Inflammatory macrophage treated with lipopolysaccharide for 4 hours (primary cell): ENCODE measurements at regions not wholly inside any gene's neighbourhood (a gene's known extent, or its start where the extent isn't known, plus 50 kb on each side); places are given as distances from the start of the nearest gene placed in this dataset.

ENCODE experiments used
- DNase-seq: peaks from one replicate; pipeline ENCODE4 v3.0.0-alpha.2; 2020

DNA sequence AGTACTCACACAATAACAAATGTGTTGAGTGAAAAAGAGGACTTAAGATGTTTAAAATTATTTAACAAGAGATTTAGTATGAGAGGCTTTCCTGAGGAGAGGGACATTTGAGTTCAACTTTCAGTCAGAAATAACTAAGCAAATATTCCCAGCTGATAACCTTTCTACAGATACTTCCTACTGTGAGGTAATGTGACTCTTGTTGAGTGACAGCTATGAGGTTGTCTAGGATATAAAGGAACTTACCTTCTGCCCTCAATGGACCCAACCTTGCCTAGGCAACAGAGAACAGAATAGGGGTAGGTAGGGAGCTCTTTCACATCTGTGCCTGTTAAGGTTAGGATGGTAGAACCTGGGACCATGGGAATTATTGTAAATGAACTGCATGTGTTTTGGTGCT lies 54.7 kb downstream of the GLUD2 start:
- DNase-seq, result no peak

DNA sequence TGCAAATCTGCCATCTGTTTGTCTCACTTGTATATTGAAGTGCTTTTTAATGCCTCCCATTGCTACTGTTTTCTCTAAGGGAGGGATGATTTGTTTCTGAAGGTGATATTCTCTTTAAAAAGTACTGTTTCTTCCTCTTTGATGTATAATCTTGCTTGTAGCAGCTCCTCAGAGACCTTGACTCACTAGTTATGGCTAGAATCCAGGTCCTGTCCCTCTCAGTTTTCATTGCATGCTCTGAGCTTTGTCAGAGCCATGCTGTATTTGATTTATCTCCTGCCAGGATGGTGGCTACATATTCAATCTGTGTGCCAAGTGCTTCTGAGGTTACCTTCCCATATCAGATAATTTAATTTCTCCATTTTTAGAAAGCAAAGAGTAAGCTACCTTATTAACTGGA lies 56.0 kb downstream of the GLUD2 start:
- peak; percentile 0 for DNase-seq

DNA sequence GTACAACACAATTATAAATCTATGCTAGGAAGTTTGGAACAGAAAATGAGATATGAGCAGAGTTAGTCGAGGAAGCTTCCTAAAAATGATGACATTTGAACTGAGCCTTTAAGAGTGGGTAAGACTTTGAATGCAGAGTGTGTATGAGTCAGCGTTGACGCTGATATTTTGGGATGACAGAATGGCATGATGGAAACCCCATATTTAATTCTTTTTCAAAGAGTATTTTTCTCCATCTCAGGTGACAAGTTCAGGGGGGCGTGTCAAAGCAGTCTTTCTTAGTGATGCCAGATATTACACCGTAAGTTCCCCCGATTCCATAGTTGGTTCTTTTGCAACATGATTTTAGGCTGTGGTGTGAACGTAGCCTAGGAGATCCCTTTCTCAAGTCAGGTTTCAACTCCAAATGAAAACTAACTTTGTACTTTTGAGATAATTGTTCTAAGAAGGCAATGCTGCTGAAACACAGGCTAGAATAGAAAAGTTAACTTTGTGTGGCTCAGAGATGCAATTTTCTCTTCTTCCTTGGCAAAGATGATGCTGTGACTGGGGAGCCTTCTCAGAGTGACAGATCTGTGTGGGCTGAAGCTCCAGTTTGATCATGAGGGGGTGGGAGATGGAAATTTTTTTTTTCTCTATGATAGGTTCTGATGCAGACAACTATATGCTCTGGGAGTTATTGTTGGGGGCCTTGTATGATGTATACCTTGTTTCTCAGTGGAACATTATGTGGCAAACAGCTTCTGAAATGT lies 59.2 kb downstream of the GLUD2 start:
- no peak for DNase-seq

DNA sequence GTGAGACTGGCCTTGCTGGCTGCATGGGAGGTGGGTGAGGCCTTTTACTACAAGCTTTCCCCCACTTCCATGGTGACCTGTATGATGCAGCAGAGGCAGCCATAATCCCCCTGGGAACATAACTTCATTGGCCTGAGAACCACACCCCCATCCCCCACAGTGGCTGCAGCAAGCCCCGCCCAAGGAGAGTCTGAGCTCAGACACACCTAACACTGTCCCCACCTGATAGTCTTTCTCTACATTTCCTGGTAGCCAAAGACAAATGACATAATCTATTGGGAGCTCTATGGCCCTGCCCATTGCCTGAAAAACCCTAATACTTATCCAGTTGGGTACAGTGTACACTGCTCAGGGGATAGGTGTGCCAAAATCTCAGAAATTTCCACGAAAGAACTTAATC lies 62.6 kb downstream of the GLUD2 start:
- no peak for DNase-seq

DNA sequence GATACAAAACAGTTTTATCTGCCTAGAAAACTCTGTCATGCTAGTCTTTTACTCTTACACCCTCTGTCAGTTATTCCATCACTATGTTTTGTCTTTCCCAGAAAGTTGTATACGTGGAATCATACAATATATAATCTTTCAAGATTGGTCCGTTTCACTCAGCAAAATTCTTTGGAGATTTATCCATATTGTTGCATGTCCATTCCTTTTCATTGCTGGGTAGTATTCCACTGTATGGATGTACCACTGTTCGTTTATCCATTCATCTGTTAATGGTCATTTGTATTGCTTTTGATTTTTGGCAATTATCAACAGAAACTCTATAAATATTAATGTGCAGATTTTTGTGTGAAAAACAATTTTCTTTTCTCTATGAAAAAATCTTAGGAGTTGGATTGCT lies 63.1 kb downstream of the GLUD2 start:
- DNase-seq, result no peak

DNA sequence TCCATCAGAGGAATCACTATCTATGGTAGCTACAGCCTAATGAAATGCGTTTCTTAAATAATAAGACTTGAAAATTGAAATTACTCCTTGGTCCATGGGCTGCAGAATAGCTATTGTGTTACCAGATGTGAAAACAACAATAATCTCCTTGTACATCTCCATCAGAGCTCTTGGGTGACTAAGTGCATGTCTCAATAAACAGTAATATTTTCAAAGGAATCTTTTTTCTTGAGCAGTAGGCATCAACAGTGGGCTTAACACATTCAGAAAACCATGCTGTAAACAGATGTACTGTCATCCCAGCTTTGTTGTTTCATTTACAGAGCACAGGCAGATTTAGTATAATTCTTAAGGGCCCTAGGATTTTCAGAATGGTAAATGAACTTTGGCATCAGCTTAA lies 67.3 kb downstream of the GLUD2 start:
- no peak for DNase-seq

DNA sequence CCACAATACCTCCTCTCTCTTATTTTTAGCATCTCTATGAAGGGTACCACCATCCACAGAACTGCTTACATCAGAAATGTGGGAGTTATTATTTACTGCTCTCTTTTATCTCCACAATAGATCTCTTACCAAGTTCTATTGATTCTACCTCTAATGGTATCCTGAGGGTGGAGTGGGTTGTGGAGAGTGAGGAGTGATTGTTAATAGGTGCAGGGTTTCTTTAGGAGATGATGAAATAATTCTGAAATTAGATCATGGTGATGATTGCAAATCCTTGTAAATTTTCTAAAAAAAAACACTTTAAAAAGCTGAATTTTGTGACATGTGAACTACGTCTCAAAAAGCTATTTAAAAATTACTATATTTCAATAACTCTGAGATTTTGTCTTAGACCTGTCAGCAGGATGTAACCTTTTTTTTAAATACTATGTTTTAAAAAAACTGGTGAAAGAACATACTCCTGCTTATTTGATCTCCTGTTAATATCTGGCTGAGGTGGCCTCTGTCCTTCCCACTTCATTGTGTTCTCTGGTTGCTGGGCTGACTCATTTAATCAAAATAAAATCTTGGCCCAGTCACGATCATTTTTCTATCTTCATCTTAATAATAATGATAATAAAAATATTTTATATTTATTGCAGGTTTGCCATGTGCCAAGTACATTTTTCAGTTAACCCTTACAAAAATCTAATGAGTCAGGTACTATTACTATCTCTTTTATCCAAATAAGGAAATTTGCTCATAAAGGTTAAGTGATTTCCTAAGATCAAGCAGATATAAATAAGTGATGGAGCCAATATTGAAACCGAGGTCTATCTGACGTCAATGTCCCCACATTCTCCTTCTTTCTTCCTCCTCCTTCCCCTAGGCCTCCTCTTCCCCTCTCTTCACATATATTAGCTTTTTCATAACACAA lies 73.5 kb downstream of the GLUD2 start:
- no peak for DNase-seq

DNA sequence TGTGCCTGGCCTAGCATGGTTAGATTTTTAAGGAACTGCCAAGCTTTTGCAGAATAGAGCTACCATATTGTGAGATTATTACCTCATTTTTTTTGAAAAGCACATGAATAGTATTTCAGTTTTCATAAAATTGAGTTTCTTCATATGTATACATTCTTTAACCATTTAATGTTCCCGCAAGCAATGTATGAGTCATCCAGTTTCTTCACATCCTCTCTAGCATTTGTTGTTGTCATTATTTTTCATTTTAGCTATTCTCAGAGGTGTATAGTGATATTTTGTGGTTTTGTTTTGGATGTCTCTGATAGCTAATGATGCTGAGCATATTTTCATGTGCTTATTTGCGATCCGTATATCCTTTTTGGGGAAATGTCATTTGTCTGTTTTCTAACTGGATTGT lies 74.9 kb downstream of the GLUD2 start:
- DNase-seq, result no peak

DNA sequence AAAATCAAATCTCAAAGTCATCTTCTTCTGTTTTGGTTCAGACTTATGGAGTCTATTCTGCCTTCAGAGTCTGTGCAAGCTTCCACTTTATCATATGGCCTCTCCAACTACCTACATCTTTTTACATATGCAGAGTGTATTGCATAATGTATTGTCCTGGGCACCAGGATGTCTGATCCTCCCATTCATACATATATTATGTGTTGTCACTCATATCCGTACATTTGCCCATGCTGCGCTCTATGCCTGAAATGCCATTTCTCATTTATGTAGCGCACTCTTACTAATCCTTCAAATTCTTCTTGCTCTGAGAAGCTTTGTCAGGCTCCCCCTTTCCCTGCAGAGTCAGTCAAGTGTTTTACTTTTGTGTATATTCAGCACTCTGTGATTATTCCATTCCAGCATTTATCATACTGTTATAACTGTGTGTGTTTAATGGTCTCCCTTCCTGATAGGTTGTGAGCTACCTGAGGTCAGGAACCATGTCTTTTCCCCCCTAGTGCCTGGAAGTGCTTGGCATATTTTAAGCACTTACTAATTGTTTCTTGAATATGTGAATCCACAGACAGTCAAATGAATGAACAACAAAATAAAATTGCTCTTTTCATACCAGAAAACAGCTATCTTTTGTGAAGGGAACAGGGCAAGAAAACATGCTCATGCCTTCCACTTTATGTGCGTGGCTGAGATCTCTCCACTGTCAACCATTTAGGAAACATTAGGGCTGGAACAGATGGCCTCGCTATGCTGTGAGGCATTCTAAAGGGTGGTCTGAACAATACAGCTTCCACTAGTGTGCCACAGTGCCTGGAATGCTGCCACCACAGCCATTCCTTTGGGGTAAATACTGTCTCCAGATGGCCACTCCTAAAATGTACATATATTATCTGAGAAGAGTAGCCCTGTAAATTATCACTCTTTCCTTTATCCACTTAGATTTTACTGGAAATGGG lies 81.8 kb downstream of the GLUD2 start:
- DNase-seq, result no peak

DNA sequence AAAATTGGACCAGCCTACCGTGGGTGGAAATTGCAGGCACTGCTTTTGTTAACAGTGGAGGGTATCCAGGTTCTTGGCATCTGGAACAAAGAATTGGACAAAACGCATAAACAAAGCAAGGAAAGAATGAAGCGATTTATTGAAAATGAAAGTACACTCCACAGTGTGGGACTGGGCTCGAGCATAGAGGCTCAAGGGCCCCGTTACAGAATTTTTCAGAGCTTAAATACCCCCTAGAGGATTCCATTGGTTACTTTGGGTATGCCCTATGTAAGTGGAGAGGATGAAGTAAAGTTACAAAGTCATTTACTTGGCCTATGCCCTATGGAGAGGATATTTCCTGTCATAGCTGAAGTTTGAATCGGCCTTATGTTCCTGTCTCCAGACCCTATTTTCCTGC lies 85.3 kb downstream of the GLUD2 start:
- DNase-seq, result no peak

DNA sequence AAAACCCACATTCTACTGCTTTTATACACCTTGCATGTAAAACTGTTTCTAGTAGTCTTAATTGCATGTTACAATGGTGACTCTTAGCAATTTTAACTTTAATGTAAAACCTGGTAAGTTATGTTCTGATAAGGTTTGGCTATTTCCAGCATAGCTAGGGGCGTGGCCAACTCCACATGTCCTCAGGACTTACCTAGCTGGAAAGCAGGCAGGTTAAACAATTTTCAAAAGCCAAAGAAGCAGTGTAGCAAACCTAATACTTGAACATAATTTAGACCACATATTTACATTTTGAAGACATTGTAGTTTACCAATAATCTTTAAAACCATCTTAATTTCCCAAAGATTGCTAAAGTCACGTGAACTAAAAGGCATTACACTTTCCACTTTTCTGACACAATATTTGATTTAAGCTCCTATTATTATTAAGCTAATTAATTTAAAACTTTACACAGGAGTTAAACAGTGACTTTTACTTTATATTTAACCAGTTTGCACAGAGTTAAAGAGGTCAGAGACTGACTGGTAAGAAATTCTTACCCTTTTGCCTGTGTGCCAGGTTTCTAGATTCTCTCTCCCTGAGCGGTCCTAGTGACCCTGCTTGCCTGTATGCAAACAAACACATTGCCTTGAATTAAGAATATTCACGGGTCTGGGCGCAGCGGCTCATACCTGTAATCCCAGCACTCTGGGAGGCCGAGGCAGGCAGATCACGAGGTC lies 88.2 kb downstream of the GLUD2 start:
- DNase-seq, result no peak

DNA sequence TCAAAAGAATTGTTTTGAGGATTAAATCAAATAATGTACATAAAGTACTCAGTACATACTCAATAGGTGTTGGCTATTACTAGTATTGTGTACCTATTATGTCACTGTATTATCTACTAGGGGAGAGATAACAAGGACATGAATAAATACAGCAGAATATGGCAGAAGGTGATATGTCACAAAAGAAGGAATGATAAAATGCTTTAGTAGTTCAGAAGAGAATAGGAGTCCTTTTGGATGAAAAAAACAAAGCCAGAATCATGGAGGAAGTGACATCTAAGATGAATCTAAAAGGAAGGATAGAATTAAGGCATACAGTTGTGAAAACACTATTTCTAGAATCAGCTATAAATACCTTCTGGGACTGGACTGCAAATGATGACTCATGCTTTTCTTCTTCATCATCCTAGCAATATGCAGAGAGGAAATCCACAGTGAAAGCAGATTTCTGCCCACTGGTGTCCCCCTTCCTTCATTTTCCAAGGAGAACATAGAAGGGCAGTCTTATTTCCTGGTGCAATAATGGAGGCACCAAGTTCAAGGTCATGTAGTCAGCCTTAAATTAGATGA lies 98.7 kb downstream of the GLUD2 start:
- DNase-seq, result no peak

DNA sequence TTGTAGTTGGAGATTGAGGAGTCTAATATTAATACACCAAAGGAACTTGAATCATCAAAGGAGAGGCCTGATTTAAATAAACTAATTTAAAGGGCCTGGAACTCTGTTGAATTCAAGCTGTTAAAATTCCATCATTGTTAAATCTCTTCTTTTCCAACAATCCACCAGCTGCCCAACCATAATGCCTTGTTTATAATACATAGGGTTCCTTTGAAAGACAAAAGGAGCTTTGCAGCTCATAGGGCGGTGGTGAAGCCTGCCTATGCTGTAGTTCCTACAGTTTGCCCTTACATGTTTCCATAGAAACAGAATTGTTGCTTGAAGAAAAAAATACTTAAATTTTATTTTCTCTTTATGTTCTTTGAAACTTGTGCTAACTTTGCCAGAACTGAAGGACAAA lies 102.8 kb downstream of the GLUD2 start:
- no peak for DNase-seq

DNA sequence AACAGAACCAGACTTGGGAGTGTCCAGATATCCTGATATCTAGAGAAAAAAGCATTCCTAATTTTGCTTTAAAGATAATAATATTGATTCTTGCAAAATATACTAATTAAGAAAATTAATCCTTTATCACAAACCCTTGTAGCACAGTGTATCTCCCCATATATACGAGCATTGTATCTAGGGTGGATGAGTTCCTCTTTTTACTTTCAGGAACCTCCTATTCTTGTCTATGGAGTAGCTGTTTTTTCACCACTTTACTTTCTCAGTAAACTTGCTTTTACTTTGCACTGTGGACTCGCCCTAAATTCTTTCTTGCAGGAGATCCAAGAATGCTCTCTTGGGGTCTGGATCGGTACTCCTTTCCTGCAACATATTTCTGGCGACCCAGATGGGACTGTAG lies 103.9 kb downstream of the GLUD2 start:
- DNase-seq, result no peak

DNA sequence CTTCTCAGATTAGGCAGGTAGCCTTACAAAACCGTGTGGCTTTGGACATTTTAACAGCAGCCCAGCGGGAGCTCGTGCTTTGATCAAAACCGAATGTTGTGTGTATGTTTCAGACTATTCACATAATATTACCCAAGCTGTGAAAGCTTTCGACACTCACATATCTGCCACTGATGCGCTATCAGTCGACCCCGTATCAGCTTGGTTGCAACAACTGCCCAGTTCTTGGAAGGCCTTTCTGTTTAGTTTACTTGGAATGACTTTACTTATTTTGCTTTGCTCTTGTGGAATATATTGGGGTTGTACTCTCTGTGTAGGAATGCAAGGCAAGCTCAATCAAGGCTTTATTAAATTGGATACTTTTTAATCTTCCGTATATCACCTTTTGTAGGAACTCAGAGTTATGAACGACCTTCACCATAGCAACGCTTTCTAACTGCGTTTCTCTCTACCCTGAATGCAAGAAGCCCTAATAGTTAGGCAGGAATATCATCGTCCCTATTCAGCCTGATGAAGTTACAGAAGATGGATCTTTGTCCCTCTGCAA lies 107.5 kb downstream of the GLUD2 start:
- no peak for DNase-seq

DNA sequence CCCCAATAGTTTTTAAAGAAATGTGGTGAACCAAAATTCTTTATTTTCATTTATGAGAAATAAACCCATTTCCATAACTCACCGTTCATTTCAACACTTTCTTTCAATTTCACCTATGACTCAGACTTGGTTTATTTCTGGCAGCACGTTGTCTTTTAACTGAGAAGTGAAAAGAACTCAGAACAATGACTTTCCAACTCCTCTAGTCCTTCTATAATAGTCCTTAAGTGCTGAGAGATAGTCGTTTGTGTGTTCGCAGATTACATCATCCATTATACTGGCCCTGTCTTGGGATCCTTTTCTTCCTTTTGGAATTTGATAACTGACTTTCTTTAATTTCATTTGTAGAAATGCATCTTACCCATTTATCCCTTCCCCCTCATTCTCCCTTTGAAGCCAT lies 113.6 kb downstream of the GLUD2 start:
- no peak for DNase-seq

DNA sequence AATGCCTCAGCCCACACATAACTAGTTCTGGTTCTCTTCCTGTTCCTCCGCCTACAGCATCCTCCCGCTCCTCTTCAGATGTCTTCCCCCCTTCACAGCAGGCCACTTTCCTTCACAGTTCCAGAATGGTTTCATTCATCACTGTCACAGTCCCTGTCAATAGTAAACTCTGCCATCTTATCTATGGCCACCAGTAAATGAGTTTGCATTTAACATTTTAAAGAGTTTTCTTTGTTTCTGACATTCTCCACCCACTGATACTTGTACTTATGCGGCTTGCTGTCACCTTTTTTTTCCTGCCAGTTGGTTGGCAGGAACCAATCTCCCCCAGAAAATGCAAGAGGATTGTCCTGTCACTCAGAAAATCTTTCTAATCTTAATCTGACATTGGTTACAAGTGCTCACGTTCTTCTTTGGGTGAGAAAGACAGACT lies 114.1 kb downstream of the GLUD2 start:
- no peak for DNase-seq

DNA sequence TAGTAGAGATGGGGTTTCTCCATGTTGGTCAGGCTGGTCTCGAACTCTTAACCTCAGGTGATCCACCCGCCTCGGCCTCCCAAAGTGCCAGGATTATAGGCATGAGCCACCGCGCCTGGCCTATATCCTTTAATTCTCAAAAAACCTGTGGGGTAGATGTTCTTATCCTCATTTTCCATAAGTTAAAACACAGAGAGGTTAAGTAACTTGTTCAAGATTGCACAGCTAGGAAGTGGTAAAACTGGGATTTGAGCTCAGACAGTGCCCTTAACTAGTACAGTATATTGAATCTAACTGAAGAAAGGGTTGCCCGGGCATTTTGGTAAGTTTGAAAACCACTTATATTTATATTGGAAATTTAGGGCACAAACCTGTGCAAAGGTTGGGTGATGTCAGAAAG lies 116.0 kb downstream of the GLUD2 start:
- DNase-seq, result no peak

DNA sequence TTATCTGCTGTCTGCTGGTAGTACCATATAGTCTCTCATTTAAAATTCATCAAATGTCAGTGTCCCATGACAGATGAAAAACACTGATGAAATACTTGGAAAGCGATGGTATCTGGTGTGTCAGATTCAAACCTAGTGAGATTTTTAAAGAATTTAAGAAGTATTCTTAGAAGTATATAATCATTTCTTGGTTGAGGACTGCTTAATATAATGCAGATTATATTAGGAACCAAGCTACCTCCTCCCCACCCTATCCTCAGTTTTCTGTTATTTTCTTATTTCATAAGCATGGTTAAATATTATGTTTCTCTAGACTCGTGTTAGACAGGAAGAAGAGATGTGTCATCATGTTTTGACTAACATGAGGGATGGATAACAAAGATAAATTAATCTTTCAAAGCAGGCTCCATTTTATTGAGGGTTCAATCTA lies 118.5 kb downstream of the GLUD2 start:
- DNase-seq, result no peak

DNA sequence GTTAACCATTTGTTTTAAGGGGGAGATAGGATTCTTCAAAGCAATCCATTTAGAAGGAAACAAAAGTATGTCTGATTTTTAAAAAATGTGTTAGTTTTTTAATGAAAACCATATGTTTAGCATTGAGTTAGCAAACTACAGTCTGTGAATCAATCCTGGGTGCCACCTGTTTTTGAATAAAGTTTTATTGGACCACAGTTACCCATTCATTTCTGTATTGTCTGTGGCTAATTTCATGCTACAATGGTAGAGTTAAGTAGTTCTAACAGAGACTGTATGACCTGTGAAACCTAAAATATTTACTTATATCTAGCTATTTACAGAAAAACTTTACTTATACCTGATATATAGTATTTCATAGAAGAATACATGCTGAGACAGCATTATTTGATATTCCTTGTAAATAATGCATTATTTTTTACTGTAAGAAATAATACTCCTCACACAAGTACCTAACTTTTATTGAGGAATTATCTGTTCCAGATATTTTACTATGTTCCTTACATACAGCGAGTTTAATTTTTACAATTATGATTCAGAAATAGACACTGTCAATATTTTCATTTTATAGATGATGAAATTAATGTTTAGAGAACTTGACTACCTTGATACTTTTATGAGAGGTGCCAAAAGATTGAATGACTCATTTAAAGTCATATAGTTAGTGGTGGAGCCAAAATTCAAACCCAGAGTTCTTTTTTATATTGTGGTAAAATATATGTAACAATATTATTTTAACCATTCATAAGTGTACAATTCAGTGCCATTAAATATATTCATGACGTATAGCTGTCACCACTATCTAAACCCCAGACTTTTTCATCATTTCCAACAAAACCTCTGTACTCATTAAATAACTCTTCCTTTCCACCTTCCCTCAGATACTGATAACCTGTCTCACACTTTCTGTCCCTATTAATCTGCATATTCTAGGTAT lies 122.0 kb downstream of the GLUD2 start:
- DNase-seq, result no peak

DNA sequence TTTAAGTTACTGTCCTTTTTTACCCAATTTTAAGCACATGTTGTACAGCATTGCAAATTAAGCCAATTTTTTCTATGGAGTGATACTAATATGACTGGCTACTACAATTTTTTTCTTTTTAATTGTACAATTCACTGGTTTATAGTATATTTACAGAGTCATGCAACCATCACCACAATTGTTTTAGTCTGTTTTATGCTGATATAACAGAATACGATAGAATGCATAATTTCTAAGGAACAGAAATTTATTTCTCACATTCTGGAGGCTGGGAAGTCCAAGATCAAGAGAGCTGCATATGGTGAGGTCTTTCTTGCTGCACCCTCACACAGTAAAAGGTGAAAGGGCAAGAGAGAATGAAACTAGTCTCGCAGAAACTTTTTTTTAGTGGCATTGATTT lies 125.3 kb downstream of the GLUD2 start:
- no peak for DNase-seq
